Activated naive CD4-positive, alpha-beta T cell treated with anti-CD3 and anti-CD28 coated beads, Interleukin-2, amount 50 U/mL, for 72 hours (primary cell): ENCODE measurements at regions not wholly inside any gene's neighbourhood (a gene's known extent, or its start where the extent isn't known, plus 50 kb on each side); places are given as distances from the start of the nearest gene placed in this dataset.
"Not testable (repeated sequence)": the region's sequence is repeated elsewhere in the genome, so short reads cannot be mapped to it uniquely, and the experiment has no call there.

Source experiments
- ATAC-seq, 2 donors: fragments of 150-1000 bp; cut with Tn5 transposase; 2 replicates each; pipeline ENCODE4 v1.10.0; 2021; ENCODE audit warnings: mild to moderate bottlenecking in 2 of 2, moderate library complexity in 2 of 2
- DNase-seq, 2 donors: peaks; one replicate each; pipeline ENCODE4 v3.0.0; 2021 to 2022; ENCODE audit warnings: low spot score in 2 of 2
- H3K27ac Mint-ChIP-seq, 2 donors: one replicate each; pipeline ENCODE4 v1.8.0; 2022; ENCODE audit warnings: mild to moderate bottlenecking in 2 of 2, mixed read lengths in 2 of 2
- H3K36me3 Mint-ChIP-seq, 2 donors: one replicate each; pipeline ENCODE4 v1.8.0; 2022; ENCODE audit warnings: mixed read lengths in 2 of 2
- H3K9me3 Mint-ChIP-seq, 2 donors: one replicate each; pipeline ENCODE4 v1.8.0; 2022; ENCODE audit warnings: mixed read lengths in 2 of 2

GRCh38 chr21:17694416-17694815, 81.7 kb upstream of the BTG3 start:
- not testable (repeated sequence) for ATAC-seq, DNase-seq, H3K27ac Mint-ChIP-seq
- Mint-ChIP-seq H3K9me3 (peaks cover 16 to 24% of the 10 kb centered on the region in 2 donors), H3K36me3 (peaks cover 15% of the 10 kb centered on the region in 2 donors)

GRCh38 chr21:17693801-17694200, 81.1 kb upstream of the BTG3 start:
- peak in 1 of 2 donors; percentile 48 for ATAC-seq
- peaks cover 15% of the 10 kb centered on the region in 2 donors for H3K36me3 Mint-ChIP-seq
- DNase-seq: no peak

GRCh38 chr21:17690078-17690494, 77.4 kb upstream of the BTG3 start:
- ATAC-seq (no peak), DNase-seq (no peak)
- Mint-ChIP-seq H3K36me3 (peaks cover 6 to 9% of the 10 kb centered on the region in 2 donors), H3K27ac (peak overlapping the region; percentile 39 to 43), H3K9me3 (peaks cover 0 to 14% of the 10 kb centered on the region in 2 donors)

More at GRCh38 chr21:17693801-17694200, 81.1 kb upstream of the BTG3 start:
- Mint-ChIP-seq H3K9me3 (peaks cover 16 to 24% of the 10 kb centered on the region in 2 donors), H3K27ac (no peak overlapping the region)

GRCh38 chr21:17688912-17689874, 76.5 kb upstream of the BTG3 start:
- H3K36me3 Mint-ChIP-seq: peaks cover 5 to 9% of the 10 kb centered on the region in 2 donors
- ATAC-seq: peak in 1 of 2 donors; percentile 13
- peak in 1 of 2 donors; percentile 44 for DNase-seq
- peaks cover 0 to 14% of the 10 kb centered on the region in 2 donors for H3K9me3 Mint-ChIP-seq
- H3K27ac Mint-ChIP-seq: peak overlapping the region; percentile 26 to 55

- Mint-ChIP-seq H3K36me3 (peaks cover 5 to 9% of the 10 kb centered on the region in 2 donors), H3K27ac (no peak overlapping the region), H3K9me3 (peaks cover 0 to 9% of the 10 kb centered on the region in 2 donors)
- DNase-seq (no peak), ATAC-seq (peak; percentile 43 to 46)
Measured at GRCh38 chr21:17682924-17683323, 70.2 kb upstream of the BTG3 start.

GRCh38 chr21:17679002-17679600, 66.4 kb upstream of the BTG3 start:
- H3K27ac Mint-ChIP-seq: no peak overlapping the region
- H3K9me3 Mint-ChIP-seq: no peaks in the 10 kb centered on the region
- no peaks in the 10 kb centered on the region for H3K36me3 Mint-ChIP-seq
- peak; percentile 73 to 78 for ATAC-seq
- DNase-seq: no peak

GRCh38 chr21:17676930-17677329, 64.2 kb upstream of the BTG3 start:
- not testable (repeated sequence) for H3K36me3 Mint-ChIP-seq, H3K9me3 Mint-ChIP-seq, DNase-seq, H3K27ac Mint-ChIP-seq, ATAC-seq

- H3K9me3 Mint-ChIP-seq: no peaks in the 10 kb centered on the region
- H3K27ac Mint-ChIP-seq: no peak overlapping the region
- no peaks in the 10 kb centered on the region for H3K36me3 Mint-ChIP-seq
- no peak for DNase-seq
- ATAC-seq: no peak
Measured at GRCh38 chr21:17674106-17674505, 61.4 kb upstream of the BTG3 start.

GRCh38 chr21:17673261-17674020, 60.7 kb upstream of the BTG3 start:
- no peaks in the 10 kb centered on the region for H3K36me3 Mint-ChIP-seq
- H3K9me3 Mint-ChIP-seq: no peaks in the 10 kb centered on the region
- ATAC-seq: no peak
- DNase-seq: no peak
- no peak overlapping the region for H3K27ac Mint-ChIP-seq

GRCh38 chr21:17671733-17672132, 59.0 kb upstream of the BTG3 start:
- no peaks in the 10 kb centered on the region for H3K9me3 Mint-ChIP-seq
- H3K36me3 Mint-ChIP-seq: no peaks in the 10 kb centered on the region
- no peak overlapping the region for H3K27ac Mint-ChIP-seq
- DNase-seq: no peak
- ATAC-seq: no peak

- DNase-seq: no peak
- no peaks in the 10 kb centered on the region for H3K36me3 Mint-ChIP-seq
- no peaks in the 10 kb centered on the region for H3K9me3 Mint-ChIP-seq
- H3K27ac Mint-ChIP-seq: no peak overlapping the region
- no peak for ATAC-seq
Measured at GRCh38 chr21:17668479-17669140, 55.9 kb upstream of the BTG3 start.

- Mint-ChIP-seq H3K27ac (peak overlapping the region in 1 of 2 donors; percentile 44), H3K9me3 (no peaks in the 10 kb centered on the region), H3K36me3 (no peaks in the 10 kb centered on the region)
- DNase-seq (no peak), ATAC-seq (no peak)
Measured at GRCh38 chr21:17667256-17667655, 54.6 kb upstream of the BTG3 start.
